ENCODE measurements at regions not wholly inside any gene's neighbourhood (a gene's known extent, or its start where the extent isn't known, plus 50 kb on each side); places are given as distances from the start of the nearest gene placed in this dataset.

DNA sequence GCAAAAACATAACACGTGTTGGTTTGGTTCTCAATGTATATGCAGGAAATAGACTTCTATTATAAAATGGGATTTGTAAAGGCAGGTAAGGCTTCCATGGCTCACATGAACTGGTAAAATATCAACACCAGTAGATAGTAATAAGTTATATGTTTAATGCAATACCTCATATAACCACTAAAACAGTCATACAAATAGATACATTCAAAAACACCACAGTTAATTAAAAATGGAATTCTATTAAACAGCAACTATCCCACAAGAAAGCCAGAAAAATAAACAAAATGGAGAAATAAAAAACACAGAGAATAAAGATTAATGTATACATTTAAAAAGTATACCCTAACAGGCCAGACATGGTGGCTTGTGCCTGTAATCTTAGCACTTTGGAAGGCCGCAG lies 243.8 kb upstream of the LRATD1 start (continued):
- TF ChIP-seq, protein P1, sequence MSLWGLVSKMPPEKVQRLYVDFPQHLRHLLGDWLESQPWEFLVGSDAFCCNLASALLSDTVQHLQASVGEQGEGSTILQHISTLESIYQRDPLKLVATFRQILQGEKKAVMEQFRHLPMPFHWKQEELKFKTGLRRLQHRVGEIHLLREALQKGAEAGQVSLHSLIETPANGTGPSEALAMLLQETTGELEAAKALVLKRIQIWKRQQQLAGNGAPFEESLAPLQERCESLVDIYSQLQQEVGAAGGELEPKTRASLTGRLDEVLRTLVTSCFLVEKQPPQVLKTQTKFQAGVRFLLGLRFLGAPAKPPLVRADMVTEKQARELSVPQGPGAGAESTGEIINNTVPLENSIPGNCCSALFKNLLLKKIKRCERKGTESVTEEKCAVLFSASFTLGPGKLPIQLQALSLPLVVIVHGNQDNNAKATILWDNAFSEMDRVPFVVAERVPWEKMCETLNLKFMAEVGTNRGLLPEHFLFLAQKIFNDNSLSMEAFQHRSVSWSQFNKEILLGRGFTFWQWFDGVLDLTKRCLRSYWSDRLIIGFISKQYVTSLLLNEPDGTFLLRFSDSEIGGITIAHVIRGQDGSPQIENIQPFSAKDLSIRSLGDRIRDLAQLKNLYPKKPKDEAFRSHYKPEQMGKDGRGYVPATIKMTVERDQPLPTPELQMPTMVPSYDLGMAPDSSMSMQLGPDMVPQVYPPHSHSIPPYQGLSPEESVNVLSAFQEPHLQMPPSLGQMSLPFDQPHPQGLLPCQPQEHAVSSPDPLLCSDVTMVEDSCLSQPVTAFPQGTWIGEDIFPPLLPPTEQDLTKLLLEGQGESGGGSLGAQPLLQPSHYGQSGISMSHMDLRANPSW (CRISPR knock-in tag; conservative IDR thresholded peaks at IDR 0.05; ENCODE audit: low read depth) = no peak
- no peak for TF ChIP-seq FOXP1 (CRISPR knock-in tag; IDR thresholded peaks at IDR 0.05; ENCODE audit: borderline replicate concordance)
- TF ChIP-seq SMAD4 (CRISPR knock-in tag; IDR thresholded peaks at IDR 0.05) = no peak
- no peak for TF ChIP-seq ZNF232 (CRISPR knock-in tag; IDR thresholded peaks at IDR 0.05)
- TF ChIP-seq ZNF219 (CRISPR knock-in tag; IDR thresholded peaks at IDR 0.05; ENCODE audit: borderline replicate concordance) = no peak
- TF ChIP-seq, protein P2, sequence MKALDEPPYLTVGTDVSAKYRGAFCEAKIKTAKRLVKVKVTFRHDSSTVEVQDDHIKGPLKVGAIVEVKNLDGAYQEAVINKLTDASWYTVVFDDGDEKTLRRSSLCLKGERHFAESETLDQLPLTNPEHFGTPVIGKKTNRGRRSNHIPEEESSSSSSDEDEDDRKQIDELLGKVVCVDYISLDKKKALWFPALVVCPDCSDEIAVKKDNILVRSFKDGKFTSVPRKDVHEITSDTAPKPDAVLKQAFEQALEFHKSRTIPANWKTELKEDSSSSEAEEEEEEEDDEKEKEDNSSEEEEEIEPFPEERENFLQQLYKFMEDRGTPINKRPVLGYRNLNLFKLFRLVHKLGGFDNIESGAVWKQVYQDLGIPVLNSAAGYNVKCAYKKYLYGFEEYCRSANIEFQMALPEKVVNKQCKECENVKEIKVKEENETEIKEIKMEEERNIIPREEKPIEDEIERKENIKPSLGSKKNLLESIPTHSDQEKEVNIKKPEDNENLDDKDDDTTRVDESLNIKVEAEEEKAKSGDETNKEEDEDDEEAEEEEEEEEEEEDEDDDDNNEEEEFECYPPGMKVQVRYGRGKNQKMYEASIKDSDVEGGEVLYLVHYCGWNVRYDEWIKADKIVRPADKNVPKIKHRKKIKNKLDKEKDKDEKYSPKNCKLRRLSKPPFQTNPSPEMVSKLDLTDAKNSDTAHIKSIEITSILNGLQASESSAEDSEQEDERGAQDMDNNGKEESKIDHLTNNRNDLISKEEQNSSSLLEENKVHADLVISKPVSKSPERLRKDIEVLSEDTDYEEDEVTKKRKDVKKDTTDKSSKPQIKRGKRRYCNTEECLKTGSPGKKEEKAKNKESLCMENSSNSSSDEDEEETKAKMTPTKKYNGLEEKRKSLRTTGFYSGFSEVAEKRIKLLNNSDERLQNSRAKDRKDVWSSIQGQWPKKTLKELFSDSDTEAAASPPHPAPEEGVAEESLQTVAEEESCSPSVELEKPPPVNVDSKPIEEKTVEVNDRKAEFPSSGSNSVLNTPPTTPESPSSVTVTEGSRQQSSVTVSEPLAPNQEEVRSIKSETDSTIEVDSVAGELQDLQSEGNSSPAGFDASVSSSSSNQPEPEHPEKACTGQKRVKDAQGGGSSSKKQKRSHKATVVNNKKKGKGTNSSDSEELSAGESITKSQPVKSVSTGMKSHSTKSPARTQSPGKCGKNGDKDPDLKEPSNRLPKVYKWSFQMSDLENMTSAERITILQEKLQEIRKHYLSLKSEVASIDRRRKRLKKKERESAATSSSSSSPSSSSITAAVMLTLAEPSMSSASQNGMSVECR (CRISPR knock-in tag; IDR thresholded peaks at IDR 0.05; ENCODE audit: borderline replicate concordance) = no peak
- TF ChIP-seq, protein P3, sequence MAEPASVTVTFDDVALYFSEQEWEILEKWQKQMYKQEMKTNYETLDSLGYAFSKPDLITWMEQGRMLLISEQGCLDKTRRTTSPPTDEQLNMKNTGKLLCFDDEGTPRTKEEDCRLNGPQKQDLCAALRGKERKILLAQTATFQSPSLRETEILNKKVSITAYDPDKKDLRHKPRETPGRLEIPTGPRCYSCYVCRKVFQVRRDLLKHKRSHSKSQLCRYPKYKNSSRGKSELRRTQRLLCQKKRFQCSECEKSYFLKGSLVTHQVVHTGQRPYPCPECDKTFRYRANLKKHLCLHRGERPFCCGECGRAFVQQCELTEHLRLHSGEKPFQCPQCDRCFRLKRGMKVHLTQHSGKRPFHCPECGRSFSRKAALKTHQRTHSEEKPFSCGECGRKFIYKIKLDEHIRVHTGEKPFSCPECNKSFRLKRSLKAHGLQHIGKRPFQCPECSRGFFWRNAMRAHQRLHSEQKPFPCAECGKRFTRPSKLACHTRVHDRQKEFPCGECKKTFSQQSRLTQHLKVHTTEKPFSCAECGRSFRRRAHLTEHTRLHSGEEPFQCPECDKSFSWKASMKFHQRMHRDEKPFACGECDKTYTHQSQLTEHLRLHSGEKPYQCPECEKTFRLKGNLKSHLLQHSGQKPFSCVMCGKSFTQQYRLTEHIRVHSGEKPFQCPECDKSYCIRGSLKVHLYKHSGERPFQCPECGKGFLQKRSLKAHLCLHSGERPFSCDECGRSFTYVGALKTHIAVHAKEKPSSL (CRISPR knock-in tag; conservative IDR thresholded peaks at IDR 0.05) = no peak

DNA sequence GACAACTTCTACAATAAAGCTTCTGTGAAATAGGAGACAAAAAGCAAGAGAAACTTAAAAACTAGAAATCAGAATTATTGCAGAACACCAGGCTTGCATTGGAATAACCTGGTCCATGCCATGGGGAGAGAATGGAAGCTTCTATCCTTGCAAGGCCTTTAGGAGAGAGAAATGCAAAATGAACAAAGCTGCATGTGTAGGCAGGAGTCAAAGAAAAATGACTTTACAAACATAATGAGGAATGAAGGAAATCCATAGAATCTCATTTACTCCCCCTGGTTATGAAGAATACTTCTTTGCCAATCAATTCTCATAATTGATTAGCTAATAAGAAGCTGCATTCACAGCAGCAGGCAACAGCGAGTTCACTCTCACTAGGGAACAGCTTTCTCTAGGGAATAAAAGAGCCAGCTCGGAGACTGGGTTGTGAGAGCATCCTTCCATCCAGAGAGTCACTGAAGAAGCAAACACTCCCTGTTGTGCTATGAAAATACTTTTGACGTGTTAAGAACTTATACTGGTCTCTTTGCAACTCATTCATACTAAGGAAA lies 235.9 kb upstream of the LRATD1 start:
- H3K4me1 Mint-ChIP-seq = peaks cover 16% of the 10 kb centered on the region
- POLR2A ChIA-PET = no interaction called here
- no peaks in the 10 kb centered on the region for H3K9me3 Mint-ChIP-seq
- H3K27me3 Mint-ChIP-seq (ENCODE audit: low read depth) = peaks cover 20% of the 10 kb centered on the region
- H3K27ac Mint-ChIP-seq = no peak overlapping the region
- ATAC-seq (no peak), DNase-seq (ENCODE audit: low spot score) (no peak)
- H3K36me3 Mint-ChIP-seq = no peaks in the 10 kb centered on the region
- CTCF ChIA-PET = no interaction called here
- no peak for TF ChIP-seq ATF1 (CRISPR knock-in tag; IDR thresholded peaks at IDR 0.05)
- TF ChIP-seq NR3C1 (CRISPR knock-in tag; conservative IDR thresholded peaks at IDR 0.05; ENCODE audit: low read depth) = no peak
- no peak for TF ChIP-seq NFE2L1 (CRISPR knock-in tag; IDR thresholded peaks at IDR 0.05)
- no peak for TF ChIP-seq PRRX2 (CRISPR knock-in tag; IDR thresholded peaks at IDR 0.05)
- no peak for TF ChIP-seq NR2C2 (CRISPR knock-in tag; IDR thresholded peaks at IDR 0.05)
- TF ChIP-seq, protein P4, sequence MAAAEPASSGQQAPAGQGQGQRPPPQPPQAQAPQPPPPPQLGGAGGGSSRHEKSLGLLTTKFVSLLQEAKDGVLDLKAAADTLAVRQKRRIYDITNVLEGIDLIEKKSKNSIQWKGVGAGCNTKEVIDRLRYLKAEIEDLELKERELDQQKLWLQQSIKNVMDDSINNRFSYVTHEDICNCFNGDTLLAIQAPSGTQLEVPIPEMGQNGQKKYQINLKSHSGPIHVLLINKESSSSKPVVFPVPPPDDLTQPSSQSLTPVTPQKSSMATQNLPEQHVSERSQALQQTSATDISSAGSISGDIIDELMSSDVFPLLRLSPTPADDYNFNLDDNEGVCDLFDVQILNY (CRISPR knock-in tag; IDR thresholded peaks at IDR 0.05) = no peak
- TF ChIP-seq RORB (CRISPR knock-in tag; IDR thresholded peaks at IDR 0.05) = no peak
- no peak for TF ChIP-seq SMAD4 (CRISPR knock-in tag; IDR thresholded peaks at IDR 0.05)
- TF ChIP-seq, protein P5, sequence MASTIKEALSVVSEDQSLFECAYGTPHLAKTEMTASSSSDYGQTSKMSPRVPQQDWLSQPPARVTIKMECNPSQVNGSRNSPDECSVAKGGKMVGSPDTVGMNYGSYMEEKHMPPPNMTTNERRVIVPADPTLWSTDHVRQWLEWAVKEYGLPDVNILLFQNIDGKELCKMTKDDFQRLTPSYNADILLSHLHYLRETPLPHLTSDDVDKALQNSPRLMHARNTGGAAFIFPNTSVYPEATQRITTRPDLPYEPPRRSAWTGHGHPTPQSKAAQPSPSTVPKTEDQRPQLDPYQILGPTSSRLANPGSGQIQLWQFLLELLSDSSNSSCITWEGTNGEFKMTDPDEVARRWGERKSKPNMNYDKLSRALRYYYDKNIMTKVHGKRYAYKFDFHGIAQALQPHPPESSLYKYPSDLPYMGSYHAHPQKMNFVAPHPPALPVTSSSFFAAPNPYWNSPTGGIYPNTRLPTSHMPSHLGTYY (CRISPR knock-in tag; IDR thresholded peaks at IDR 0.05) = no peak
- no peak for TF ChIP-seq TEAD4 (CRISPR knock-in tag; IDR thresholded peaks at IDR 0.05)
- TF ChIP-seq ZNF232 (CRISPR knock-in tag; IDR thresholded peaks at IDR 0.05) = no peak
- H3K4me3 Mint-ChIP-seq = no peak overlapping the region

Measured in WTC11 (cell line).